T-helper 1 cell treated with Interleukin-12 subunit alpha and Interleukin-12 subunit beta and Interleukin-4 antibody, amounts not matched to agents 30 μg/mL and 1 μg/mL, for 36 hours (primary cell): ENCODE measurements at regions not wholly inside any gene's neighbourhood (a gene's known extent, or its start where the extent isn't known, plus 50 kb on each side); places are given as distances from the start of the nearest gene placed in this dataset.

ENCODE experiments used
- H3K27ac Mint-ChIP-seq: one replicate; pipeline ENCODE4 v1.8.0; 2021; ENCODE audit warnings: mild to moderate bottlenecking, mixed read lengths
- H3K27me3 Mint-ChIP-seq: one replicate; pipeline ENCODE4 v1.8.0; 2021; ENCODE audit warnings: low read depth, mixed read lengths
- H3K36me3 Mint-ChIP-seq: one replicate; pipeline ENCODE4 v1.8.0; 2021; ENCODE audit warnings: low read depth, mixed read lengths
- H3K4me1 Mint-ChIP-seq: one replicate; pipeline ENCODE4 v1.8.0; 2021; ENCODE audit warnings: low read depth, mixed read lengths
- H3K4me3 Mint-ChIP-seq: one replicate; pipeline ENCODE4 v1.8.0; 2021; ENCODE audit warnings: mild to moderate bottlenecking, moderate library complexity, mixed read lengths
- H3K9me3 Mint-ChIP-seq: one replicate; pipeline ENCODE4 v1.8.0; 2021; ENCODE audit warnings: mixed read lengths

- no peak overlapping the region for H3K4me3 Mint-ChIP-seq
- H3K9me3 Mint-ChIP-seq, result peaks cover 13% of the 10 kb centered on the region
- peaks cover 37% of the 10 kb centered on the region for H3K27me3 Mint-ChIP-seq
- no peaks in the 10 kb centered on the region for H3K36me3 Mint-ChIP-seq
- no peak overlapping the region for H3K27ac Mint-ChIP-seq
- H3K4me1 Mint-ChIP-seq, result no peaks in the 10 kb centered on the region
These were observed 307.1 kb downstream of the TLE3 start for GRCh38 chr15:69790632-69791031.

GRCh38 chr15:69792823-69793222, 304.9 kb downstream of the TLE3 start:
- Mint-ChIP-seq H3K4me3 (no peak overlapping the region), H3K36me3 (no peaks in the 10 kb centered on the region), H3K27me3 (peaks cover 30% of the 10 kb centered on the region), H3K4me1 (no peaks in the 10 kb centered on the region), H3K27ac (no peak overlapping the region), H3K9me3 (peaks cover 13% of the 10 kb centered on the region)

- H3K4me1 Mint-ChIP-seq, result no peaks in the 10 kb centered on the region
- H3K36me3 Mint-ChIP-seq, result no peaks in the 10 kb centered on the region
- H3K27ac Mint-ChIP-seq, result no peak overlapping the region
- peaks cover 13% of the 10 kb centered on the region for H3K9me3 Mint-ChIP-seq
- H3K27me3 Mint-ChIP-seq, result peaks cover 30% of the 10 kb centered on the region
- no peak overlapping the region for H3K4me3 Mint-ChIP-seq
These were observed 304.3 kb downstream of the TLE3 start for GRCh38 chr15:69793431-69793780.

GRCh38 chr15:69793781-69794451, 303.8 kb downstream of the TLE3 start:
- H3K36me3 Mint-ChIP-seq, result no peaks in the 10 kb centered on the region
- H3K9me3 Mint-ChIP-seq, result peaks cover 13% of the 10 kb centered on the region
- peaks cover 30% of the 10 kb centered on the region for H3K27me3 Mint-ChIP-seq
- H3K4me3 Mint-ChIP-seq, result no peak overlapping the region
- peaks cover 2% of the 10 kb centered on the region for H3K4me1 Mint-ChIP-seq
- H3K27ac Mint-ChIP-seq, result no peak overlapping the region

DNA sequence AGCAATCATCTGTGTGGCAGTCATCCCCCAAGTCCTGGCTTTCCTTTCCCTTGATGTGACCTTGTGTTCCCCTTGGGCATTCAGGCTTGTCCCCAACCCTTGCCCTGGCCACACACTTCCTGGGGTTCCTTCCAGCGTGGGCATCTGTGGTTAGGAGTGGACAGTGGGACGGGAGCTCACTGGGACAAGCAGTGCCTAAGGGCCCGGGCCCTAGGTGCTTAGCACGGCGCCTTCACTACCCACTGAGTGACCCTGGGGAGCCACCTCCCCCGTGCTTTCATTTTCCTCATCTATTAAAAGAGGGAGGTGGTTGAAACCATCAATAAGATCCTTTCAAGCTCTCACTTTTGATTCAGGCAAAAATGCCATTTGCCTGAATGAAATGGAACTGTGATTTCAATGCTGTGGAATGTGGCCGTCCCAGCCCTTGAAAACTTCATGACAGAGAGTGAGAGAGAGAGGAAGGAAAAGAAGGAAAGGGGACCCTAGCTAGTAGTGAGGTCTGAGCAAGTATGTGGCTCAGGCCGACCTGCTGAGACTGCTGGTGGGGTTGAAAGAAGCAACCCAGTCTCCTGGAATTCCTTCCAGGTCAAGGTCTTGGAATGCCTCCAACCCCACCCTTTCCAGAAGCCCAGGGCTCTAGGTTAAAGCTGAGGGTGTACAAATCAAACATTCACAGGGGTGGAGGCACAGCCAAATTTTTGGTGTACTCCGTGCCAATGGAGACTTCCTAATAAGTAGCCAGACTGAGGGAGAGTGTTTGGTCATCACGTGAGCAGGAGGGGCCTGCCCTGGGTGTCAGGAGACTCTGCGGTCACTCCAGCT, 302.9 kb downstream of the TLE3 start:
- Mint-ChIP-seq H3K27me3 (peaks cover 27% of the 10 kb centered on the region), H3K36me3 (no peaks in the 10 kb centered on the region), H3K4me1 (peaks cover 2% of the 10 kb centered on the region), H3K4me3 (no peak overlapping the region), H3K9me3 (peaks cover 13% of the 10 kb centered on the region), H3K27ac (no peak overlapping the region)

DNA sequence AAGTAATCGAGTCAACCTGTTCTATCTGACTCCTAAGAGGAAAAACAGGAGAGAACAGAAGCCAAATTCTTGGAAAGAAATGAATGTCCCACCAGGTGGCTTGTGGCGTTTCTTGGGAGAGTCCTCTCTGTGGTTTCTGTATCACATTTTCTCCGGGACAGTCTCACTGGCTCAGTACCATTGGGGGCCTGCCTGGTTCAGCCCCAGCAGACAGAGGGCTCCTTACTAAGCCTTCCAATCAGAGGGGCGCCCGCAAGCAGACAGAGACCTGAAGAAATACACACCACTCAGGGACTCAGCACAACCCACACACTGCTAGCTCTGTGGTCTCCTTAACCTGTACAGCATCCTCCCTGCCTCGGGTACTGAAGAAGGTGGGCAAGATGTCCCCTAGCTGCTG, 302.1 kb downstream of the TLE3 start:
- H3K36me3 Mint-ChIP-seq, result no peaks in the 10 kb centered on the region
- H3K27me3 Mint-ChIP-seq, result peaks cover 23% of the 10 kb centered on the region
- H3K9me3 Mint-ChIP-seq, result peaks cover 13% of the 10 kb centered on the region
- H3K27ac Mint-ChIP-seq, result no peak overlapping the region
- no peak overlapping the region for H3K4me3 Mint-ChIP-seq
- peaks cover 2% of the 10 kb centered on the region for H3K4me1 Mint-ChIP-seq

DNA sequence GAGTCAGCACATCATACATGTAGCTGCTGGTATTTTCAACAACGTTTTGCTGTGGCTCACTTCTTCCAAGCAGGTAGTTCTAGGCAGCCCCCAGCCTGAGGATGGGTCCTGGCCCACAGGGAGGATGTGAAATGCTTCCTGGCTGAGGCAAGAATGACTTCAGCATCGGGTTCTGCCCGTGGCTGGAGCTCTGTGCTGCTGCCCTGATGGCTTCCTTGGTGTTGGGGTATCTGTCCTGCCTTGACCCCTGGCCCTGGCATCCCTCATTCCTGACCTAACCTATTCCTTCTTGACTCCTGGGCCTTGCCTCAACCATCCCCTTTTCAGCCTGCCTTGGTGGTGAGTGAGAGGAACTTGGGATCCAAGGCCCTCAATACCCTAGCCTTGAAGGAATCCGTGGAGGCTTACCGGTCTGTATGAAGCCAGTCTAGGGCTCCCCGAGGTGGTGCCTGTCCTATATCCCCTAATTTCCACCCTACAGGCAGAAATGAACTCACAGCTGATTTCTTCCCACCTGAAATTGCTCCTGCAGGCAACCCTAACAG, 300.6 kb downstream of the TLE3 start:
- H3K36me3 Mint-ChIP-seq, result no peaks in the 10 kb centered on the region
- peaks cover 2% of the 10 kb centered on the region for H3K9me3 Mint-ChIP-seq
- H3K4me1 Mint-ChIP-seq, result peaks cover 2% of the 10 kb centered on the region
- no peak overlapping the region for H3K4me3 Mint-ChIP-seq
- H3K27me3 Mint-ChIP-seq, result peaks cover 16% of the 10 kb centered on the region
- H3K27ac Mint-ChIP-seq, result no peak overlapping the region

GRCh38 chr15:69797615-69798014, 300.1 kb downstream of the TLE3 start:
- Mint-ChIP-seq H3K9me3 (no peaks in the 10 kb centered on the region), H3K27ac (no peak overlapping the region), H3K4me1 (peaks cover 2% of the 10 kb centered on the region), H3K36me3 (no peaks in the 10 kb centered on the region), H3K27me3 (peaks cover 15% of the 10 kb centered on the region), H3K4me3 (no peak overlapping the region)

DNA sequence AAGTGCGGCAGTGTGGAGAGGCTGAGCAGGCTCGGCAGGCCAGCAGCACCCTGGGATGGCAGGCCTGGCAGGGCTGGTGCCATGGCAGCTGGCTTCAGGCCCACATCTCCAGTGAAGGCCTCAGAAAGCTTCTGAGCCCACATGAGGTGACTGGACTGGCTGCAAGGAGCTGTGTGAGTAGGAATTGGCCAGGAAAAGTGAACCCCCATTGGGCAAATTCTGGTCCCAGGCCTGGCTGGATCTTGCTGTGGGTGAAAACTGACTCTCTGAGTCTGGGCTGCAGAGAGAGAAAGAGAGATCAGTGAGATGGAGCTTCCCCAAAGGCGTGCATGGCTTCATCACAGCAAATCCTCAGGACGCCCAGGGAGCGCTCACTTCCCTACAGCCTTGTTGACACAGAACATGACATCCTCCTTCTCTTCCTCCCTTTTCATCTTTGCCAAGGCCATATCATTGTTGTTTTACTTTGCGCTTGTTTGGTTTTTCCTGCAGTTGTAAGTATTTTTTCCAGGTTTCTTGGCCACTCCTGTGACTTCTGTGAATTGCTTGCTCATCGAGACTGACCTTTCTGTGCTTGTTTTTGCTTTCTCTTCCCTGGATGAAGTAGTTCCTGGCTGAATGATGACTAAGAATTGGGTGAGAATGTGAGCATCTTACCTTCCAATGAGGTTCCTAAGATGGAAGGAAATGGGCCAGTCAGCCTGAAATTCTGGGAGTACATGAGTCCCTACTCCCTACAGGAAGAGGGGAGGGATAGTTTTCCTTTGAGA, 299.1 kb downstream of the TLE3 start:
- Mint-ChIP-seq H3K27me3 (peaks cover 11% of the 10 kb centered on the region), H3K36me3 (no peaks in the 10 kb centered on the region)

DNA sequence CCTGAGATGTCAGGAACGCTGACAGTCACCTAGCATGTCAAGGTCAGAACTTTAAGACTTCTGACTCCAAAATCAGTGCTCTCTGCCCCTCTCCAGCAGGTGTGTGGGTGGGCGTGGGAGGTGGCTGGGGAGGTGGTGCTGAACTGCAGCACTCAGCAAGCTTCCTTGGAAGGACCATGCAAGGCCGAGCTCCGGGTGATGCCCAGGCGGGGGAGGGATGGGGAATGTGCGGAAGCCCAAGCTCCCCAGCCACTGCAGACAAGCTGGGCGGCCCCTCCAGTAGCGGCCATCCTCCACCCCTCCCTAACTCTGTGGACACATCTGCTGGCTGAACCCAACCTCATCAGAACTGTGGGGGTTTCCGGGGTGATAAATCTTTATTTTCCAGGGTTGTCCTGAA, 296.6 kb downstream of the TLE3 start:
- no peaks in the 10 kb centered on the region for H3K36me3 Mint-ChIP-seq
- no peak overlapping the region for H3K27ac Mint-ChIP-seq
- H3K9me3 Mint-ChIP-seq, result no peaks in the 10 kb centered on the region
- H3K4me1 Mint-ChIP-seq, result peaks cover 2% of the 10 kb centered on the region
- no peak overlapping the region for H3K4me3 Mint-ChIP-seq
- H3K27me3 Mint-ChIP-seq, result peaks cover 16% of the 10 kb centered on the region

More for the DNA sequence above, 299.1 kb downstream of the TLE3 start:
- H3K9me3 Mint-ChIP-seq, result no peaks in the 10 kb centered on the region
- no peak overlapping the region for H3K27ac Mint-ChIP-seq
- H3K4me1 Mint-ChIP-seq, result peaks cover 2% of the 10 kb centered on the region
- no peak overlapping the region for H3K4me3 Mint-ChIP-seq

DNA sequence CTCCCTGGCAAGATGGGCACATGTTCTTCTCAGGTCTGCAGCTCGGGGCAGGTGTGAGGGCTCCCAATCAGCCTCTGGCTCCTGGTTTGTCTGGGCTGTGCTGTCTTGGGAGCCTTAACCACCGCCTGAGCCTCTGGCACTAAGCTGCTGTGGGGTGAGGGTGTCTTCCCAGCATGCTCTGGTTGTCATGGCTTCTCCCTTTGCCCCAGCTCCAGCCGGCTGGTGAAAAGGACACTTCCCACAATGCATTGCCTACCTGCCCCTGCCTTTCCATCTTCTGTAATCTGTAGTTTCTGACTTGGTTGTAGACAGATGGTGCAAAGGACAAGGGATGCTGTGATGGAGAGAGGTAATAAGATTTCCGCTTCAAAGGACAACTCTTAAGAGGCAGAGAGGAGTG, 295.3 kb downstream of the TLE3 start:
- peaks cover 23% of the 10 kb centered on the region for H3K27me3 Mint-ChIP-seq
- no peaks in the 10 kb centered on the region for H3K9me3 Mint-ChIP-seq
- no peak overlapping the region for H3K27ac Mint-ChIP-seq

DNA sequence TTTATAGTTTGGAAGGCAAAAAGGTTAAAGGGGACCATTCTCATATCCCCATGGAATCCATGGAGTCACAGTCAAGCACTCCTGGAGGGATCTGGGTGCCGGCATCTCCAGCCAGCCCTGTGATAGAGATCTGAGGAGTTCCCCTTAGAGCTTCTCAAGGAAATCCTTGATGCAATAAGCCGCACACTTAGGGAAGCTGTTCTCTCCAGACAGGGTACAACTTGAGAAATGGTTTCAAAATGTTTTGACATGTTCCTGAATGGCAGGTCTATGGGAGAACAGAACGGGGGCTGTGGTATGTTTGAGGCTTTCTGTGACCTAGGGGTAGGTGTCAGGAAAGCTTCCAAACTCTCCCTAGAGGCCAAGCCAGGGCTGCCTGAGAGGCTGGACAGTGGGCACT, 292.9 kb downstream of the TLE3 start:
- H3K27ac Mint-ChIP-seq, result no peak overlapping the region
- no peaks in the 10 kb centered on the region for H3K36me3 Mint-ChIP-seq
- H3K9me3 Mint-ChIP-seq, result no peaks in the 10 kb centered on the region
- no peak overlapping the region for H3K4me3 Mint-ChIP-seq
- H3K4me1 Mint-ChIP-seq, result peaks cover 8% of the 10 kb centered on the region
- peaks cover 23% of the 10 kb centered on the region for H3K27me3 Mint-ChIP-seq

More for the DNA sequence above, 295.3 kb downstream of the TLE3 start:
- peaks cover 2% of the 10 kb centered on the region for H3K4me1 Mint-ChIP-seq
- H3K36me3 Mint-ChIP-seq, result no peaks in the 10 kb centered on the region
- H3K4me3 Mint-ChIP-seq, result no peak overlapping the region

GRCh38 chr15:69805248-69805953, 292.3 kb downstream of the TLE3 start:
- Mint-ChIP-seq H3K36me3 (no peaks in the 10 kb centered on the region), H3K4me3 (no peak overlapping the region), H3K4me1 (peaks cover 8% of the 10 kb centered on the region), H3K27me3 (peaks cover 25% of the 10 kb centered on the region), H3K9me3 (no peaks in the 10 kb centered on the region), H3K27ac (no peak overlapping the region)

GRCh38 chr15:69806287-69806915, 291.3 kb downstream of the TLE3 start:
- Mint-ChIP-seq H3K4me3 (no peak overlapping the region), H3K4me1 (peaks cover 8% of the 10 kb centered on the region), H3K27ac (no peak overlapping the region), H3K9me3 (no peaks in the 10 kb centered on the region), H3K27me3 (peaks cover 29% of the 10 kb centered on the region), H3K36me3 (no peaks in the 10 kb centered on the region)
